Mammary epithelial cell (primary cell): ENCODE measurements at regions not wholly inside any gene's neighbourhood (a gene's known extent, or its start where the extent isn't known, plus 50 kb on each side); places are given as distances from the start of the nearest gene placed in this dataset.

ENCODE experiments used
- EZH2 ChIP-seq: IDR thresholded peaks from 2 replicates; pipeline ENCODE4 v1.6.1; 2012; ENCODE audit warnings: low read length, inconsistent platforms, borderline replicate concordance
- TF ChIP-seq, protein P1 (sequence below), 2 donors: IDR thresholded peaks in 1 of 2; conservative IDR thresholded peaks in 1 of 2; 2 replicates each; pipeline ENCODE4 v1.5.1; 2011 to 2012; ENCODE audit warnings: inconsistent platforms in 2 of 2, low read length in 2 of 2, mild to moderate bottlenecking in 2 of 2, control low read depth in 1 of 2, low read depth in 1 of 2; ENCODE audit not compliant: insufficient read depth in 1 of 2; ENCODE audit errors: extremely low read depth in 1 of 2

DNA sequence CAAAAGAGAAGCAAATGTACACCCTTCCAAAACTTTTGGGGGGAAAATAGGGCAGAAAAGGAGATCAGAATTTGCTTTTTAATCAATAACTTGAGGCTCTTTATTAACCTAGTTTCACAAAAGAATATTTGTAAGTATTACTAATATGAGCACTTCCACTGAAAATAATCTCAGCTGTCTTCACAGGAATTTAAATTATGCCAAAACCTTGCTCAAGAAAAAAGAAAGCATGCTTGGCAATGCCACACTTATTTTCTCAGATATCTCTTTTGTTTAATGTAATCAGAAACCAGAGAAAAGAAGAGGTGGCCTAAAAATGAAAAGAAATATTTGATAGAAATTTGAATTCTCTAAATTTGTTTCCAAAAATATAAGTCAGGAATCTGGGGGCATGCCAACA, 234.9 kb upstream of the GPC6 start:
- TF ChIP-seq, protein P1, sequence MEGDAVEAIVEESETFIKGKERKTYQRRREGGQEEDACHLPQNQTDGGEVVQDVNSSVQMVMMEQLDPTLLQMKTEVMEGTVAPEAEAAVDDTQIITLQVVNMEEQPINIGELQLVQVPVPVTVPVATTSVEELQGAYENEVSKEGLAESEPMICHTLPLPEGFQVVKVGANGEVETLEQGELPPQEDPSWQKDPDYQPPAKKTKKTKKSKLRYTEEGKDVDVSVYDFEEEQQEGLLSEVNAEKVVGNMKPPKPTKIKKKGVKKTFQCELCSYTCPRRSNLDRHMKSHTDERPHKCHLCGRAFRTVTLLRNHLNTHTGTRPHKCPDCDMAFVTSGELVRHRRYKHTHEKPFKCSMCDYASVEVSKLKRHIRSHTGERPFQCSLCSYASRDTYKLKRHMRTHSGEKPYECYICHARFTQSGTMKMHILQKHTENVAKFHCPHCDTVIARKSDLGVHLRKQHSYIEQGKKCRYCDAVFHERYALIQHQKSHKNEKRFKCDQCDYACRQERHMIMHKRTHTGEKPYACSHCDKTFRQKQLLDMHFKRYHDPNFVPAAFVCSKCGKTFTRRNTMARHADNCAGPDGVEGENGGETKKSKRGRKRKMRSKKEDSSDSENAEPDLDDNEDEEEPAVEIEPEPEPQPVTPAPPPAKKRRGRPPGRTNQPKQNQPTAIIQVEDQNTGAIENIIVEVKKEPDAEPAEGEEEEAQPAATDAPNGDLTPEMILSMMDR (conservative IDR thresholded peaks at IDR 0.05 in 1 of 2, IDR thresholded peaks at IDR 0.05 in 1 of 2; ENCODE audit: extremely low read depth in 1 of 2, insufficient read depth in 1 of 2, low read depth in 1 of 2, low read length in 2 of 2), result no peak
- TF ChIP-seq EZH2, result no peak
